SKM-1 treated with dmso at 0.1 percent for 144 hours (cell line): ENCODE measurements at regions not wholly inside any gene's neighbourhood (a gene's known extent, or its start where the extent isn't known, plus 50 kb on each side); places are given as distances from the start of the nearest gene placed in this dataset.
"Not testable (repeated sequence)": the region's sequence is repeated elsewhere in the genome, so short reads cannot be mapped to it uniquely, and the experiment has no call there.

ENCODE experiments used
- DNase-seq: peaks from one replicate; lab custom pipeline; 2025; ENCODE audit not compliant: unreplicated experiment; lab: John Stamatoyannopoulos, UW

- DNase-seq = not testable (repeated sequence)
Measured at GRCh38 chr12:9412459-9412858, 195.3 kb downstream of the KLRB1 start.

- not testable (repeated sequence) for DNase-seq
Measured at GRCh38 chr12:9411616-9412268, 196.0 kb downstream of the KLRB1 start.

GRCh38 chr12:9407425-9407748, 199.2 kb upstream of the PZP start:
- DNase-seq = not testable (repeated sequence)

GRCh38 chr12:9406564-9407424, 198.6 kb upstream of the PZP start:
- no peak for DNase-seq

GRCh38 chr12:9405886-9406563, 197.8 kb upstream of the PZP start:
- no peak for DNase-seq

- no peak for DNase-seq
Measured at GRCh38 chr12:9404469-9405260, 196.5 kb upstream of the PZP start.

- no peak for DNase-seq
Measured at GRCh38 chr12:9404031-9404430, 195.8 kb upstream of the PZP start.

GRCh38 chr12:9402432-9403040, 194.3 kb upstream of the PZP start:
- DNase-seq = not testable (repeated sequence)

GRCh38 chr12:9396367-9396766, 188.2 kb upstream of the PZP start:
- DNase-seq = not testable (repeated sequence)

GRCh38 chr12:9395220-9395619, 187.0 kb upstream of the PZP start:
- DNase-seq = not testable (repeated sequence)

GRCh38 chr12:9392842-9393241, 184.6 kb upstream of the PZP start:
- no peak for DNase-seq

- no peak for DNase-seq
Measured at GRCh38 chr12:9391815-9392214, 183.6 kb upstream of the PZP start.

- DNase-seq = no peak
Measured at GRCh38 chr12:9390761-9391160, 182.6 kb upstream of the PZP start.

- no peak for DNase-seq
Measured at GRCh38 chr12:9389796-9390195, 181.6 kb upstream of the PZP start.

GRCh38 chr12:9388379-9388778, 180.2 kb upstream of the PZP start:
- DNase-seq = no peak

GRCh38 chr12:9387450-9387849, 179.3 kb upstream of the PZP start:
- no peak for DNase-seq

- no peak for DNase-seq
Measured at GRCh38 chr12:9383585-9383984, 175.4 kb upstream of the PZP start.

GRCh38 chr12:9381619-9382018, 173.4 kb upstream of the PZP start:
- peak; percentile 18 for DNase-seq

GRCh38 chr12:9380650-9381049, 172.5 kb upstream of the PZP start:
- no peak for DNase-seq

- no peak for DNase-seq
Measured at GRCh38 chr12:9379023-9379742, 171.0 kb upstream of the PZP start.
